ENCODE measurements at regions not wholly inside any gene's neighbourhood (a gene's known extent, or its start where the extent isn't known, plus 50 kb on each side); places are given as distances from the start of the nearest gene placed in this dataset.

DNA sequence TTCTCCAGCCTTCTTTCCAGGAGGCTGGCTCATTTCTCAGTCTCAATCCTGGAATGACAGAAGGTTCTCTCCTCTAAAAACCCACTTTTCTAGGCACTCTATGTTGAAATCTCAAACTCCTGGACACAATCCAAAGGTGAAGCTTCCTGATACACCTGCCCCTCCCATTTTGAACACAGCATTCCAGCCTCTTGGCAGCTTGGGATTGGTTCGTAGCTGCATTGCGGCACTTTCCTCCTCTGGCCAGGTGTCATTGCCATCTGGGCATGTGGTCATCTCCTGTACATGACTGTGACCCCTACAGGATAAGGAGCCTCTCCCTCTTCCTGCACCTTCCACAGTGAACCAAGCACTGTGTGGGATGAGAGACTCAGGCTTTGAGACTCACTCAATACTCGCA is 230.2 kb upstream of the B3GAT1 start:
- Histone ChIP-seq H3K36me3 (ENCODE audit: control insufficient read depth in 1 of 2, insufficient read depth in 2 of 2, low read length in 2 of 2) (no peaks in the 10 kb centered on the region), H3K9me3 (ENCODE audit: control insufficient read depth in 1 of 2, low read length in 2 of 2) (no peaks in the 10 kb centered on the region), H3K4me1 (ENCODE audit: control insufficient read depth in 1 of 2, insufficient read depth in 2 of 2, low read length in 2 of 2) (peaks cover 0 to 20% of the 10 kb centered on the region in 2 donors), H3K27ac (ENCODE audit: low read length) (no peak overlapping the region), H3K27me3 (ENCODE audit: low read depth, low read length) (no peaks in the 10 kb centered on the region), H3K4me3 (ENCODE audit: low read depth in 1 of 2, low read length in 2 of 2) (no peak overlapping the region)

GRCh38 chr11:134640971-134641968 is 229.2 kb upstream of the B3GAT1 start:
- no peaks in the 10 kb centered on the region for H3K9me3 ChIP-seq (ENCODE audit: control insufficient read depth in 1 of 2, low read length in 2 of 2)
- no peak overlapping the region for H3K27ac ChIP-seq (ENCODE audit: low read length)
- H3K4me3 ChIP-seq (ENCODE audit: low read depth in 1 of 2, low read length in 2 of 2), result no peak overlapping the region
- no peaks in the 10 kb centered on the region for H3K36me3 ChIP-seq (ENCODE audit: control insufficient read depth in 1 of 2, insufficient read depth in 2 of 2, low read length in 2 of 2)
- H3K27me3 ChIP-seq (ENCODE audit: low read depth, low read length), result no peaks in the 10 kb centered on the region
- H3K4me1 ChIP-seq (ENCODE audit: control insufficient read depth in 1 of 2, insufficient read depth in 2 of 2, low read length in 2 of 2), result peaks cover 0 to 20% of the 10 kb centered on the region in 2 donors

DNA sequence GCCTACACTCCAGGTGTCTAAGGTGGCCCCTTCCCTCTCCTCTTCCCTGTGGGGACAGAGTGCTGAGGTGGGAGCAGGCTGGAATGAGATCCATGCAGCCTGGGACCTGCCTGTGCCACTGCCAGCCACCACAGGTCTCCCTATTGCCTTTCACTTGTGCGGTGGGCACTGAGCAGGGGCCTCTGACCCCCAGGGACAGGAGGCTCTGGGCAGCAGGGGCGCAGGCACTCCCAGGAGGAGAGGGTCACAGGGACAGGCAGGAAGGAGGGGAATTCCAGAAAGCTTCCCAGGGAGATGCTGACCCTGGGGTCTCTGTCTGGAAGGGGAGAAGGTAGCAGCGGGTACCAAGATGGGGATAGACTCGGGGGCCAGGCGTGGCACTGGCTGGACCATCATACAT is 228.5 kb upstream of the B3GAT1 start:
- H3K36me3 ChIP-seq (ENCODE audit: control insufficient read depth in 1 of 2, insufficient read depth in 2 of 2, low read length in 2 of 2), result no peaks in the 10 kb centered on the region
- H3K27ac ChIP-seq (ENCODE audit: low read length), result no peak overlapping the region
- peaks cover 0 to 20% of the 10 kb centered on the region in 2 donors for H3K4me1 ChIP-seq (ENCODE audit: control insufficient read depth in 1 of 2, insufficient read depth in 2 of 2, low read length in 2 of 2)
- H3K9me3 ChIP-seq (ENCODE audit: control insufficient read depth in 1 of 2, low read length in 2 of 2), result no peaks in the 10 kb centered on the region
- no peak overlapping the region for H3K4me3 ChIP-seq (ENCODE audit: low read depth in 1 of 2, low read length in 2 of 2)
- no peaks in the 10 kb centered on the region for H3K27me3 ChIP-seq (ENCODE audit: low read depth, low read length)

GRCh38 chr11:134639586-134640330 is 227.7 kb upstream of the B3GAT1 start:
- Histone ChIP-seq H3K4me3 (ENCODE audit: low read depth in 1 of 2, low read length in 2 of 2) (no peak overlapping the region), H3K4me1 (ENCODE audit: control insufficient read depth in 1 of 2, insufficient read depth in 2 of 2, low read length in 2 of 2) (peaks cover 0 to 19% of the 10 kb centered on the region in 2 donors), H3K36me3 (ENCODE audit: control insufficient read depth in 1 of 2, insufficient read depth in 2 of 2, low read length in 2 of 2) (no peaks in the 10 kb centered on the region), H3K9me3 (ENCODE audit: control insufficient read depth in 1 of 2, low read length in 2 of 2) (no peaks in the 10 kb centered on the region), H3K27ac (ENCODE audit: low read length) (no peak overlapping the region), H3K27me3 (ENCODE audit: low read depth, low read length) (no peaks in the 10 kb centered on the region)

- Histone ChIP-seq H3K9me3 (ENCODE audit: control insufficient read depth in 1 of 2, low read length in 2 of 2) (no peaks in the 10 kb centered on the region), H3K4me3 (ENCODE audit: low read depth in 1 of 2, low read length in 2 of 2) (no peak overlapping the region), H3K4me1 (ENCODE audit: control insufficient read depth in 1 of 2, insufficient read depth in 2 of 2, low read length in 2 of 2) (peaks cover 0 to 12% of the 10 kb centered on the region in 2 donors), H3K27ac (ENCODE audit: low read length) (no peak overlapping the region), H3K36me3 (ENCODE audit: control insufficient read depth in 1 of 2, insufficient read depth in 2 of 2, low read length in 2 of 2) (no peaks in the 10 kb centered on the region), H3K27me3 (ENCODE audit: low read depth, low read length) (no peaks in the 10 kb centered on the region)
Observed at GRCh38 chr11:134638796-134639430, 226.9 kb upstream of the B3GAT1 start.

DNA sequence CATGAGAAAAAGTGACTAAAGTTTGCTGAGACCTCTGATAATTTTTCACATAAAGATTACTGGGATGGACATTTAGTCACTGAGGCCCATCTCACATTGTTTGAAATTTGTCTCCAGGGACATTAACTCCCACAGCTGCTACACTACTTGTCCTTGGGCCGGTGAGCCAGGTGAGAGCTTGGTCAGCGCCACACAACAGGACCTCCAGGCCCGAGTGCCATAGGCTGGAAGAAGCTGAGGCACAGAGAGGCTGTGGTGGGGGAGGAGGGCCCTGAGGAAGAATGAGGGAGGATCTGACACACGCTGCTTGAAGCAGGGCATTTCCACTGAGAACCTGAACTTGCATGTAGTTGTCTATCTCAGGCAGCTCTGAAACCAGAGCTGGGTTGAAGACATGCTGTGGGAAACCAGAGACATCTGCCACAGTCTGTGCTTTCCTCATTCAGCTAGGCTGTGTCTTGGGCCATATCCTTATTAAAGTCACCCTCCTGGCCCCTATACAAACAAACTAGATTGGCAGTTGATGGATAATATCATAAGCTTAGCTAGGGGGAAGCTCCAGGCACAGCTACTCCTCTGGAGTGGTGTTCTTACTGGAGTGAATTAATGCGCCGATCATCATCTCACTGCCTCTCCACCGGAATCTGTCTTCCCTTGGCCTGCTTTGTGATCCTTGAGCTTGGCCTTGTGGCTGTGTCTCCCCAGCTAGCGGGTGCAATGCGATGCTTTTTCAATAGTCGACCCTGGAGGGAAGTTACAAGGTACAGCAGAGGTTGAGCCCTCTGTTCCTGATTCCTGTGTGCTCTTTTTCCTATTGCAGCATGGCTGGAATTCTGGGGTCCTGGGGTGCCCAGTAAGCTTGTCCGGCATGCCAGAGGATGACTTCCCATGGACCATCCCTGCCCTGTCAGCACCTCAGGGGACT is 225.3 kb upstream of the B3GAT1 start:
- Histone ChIP-seq H3K27me3 (ENCODE audit: low read depth, low read length) (no peaks in the 10 kb centered on the region), H3K36me3 (ENCODE audit: control insufficient read depth in 1 of 2, insufficient read depth in 2 of 2, low read length in 2 of 2) (no peaks in the 10 kb centered on the region), H3K4me3 (ENCODE audit: low read depth in 1 of 2, low read length in 2 of 2) (no peak overlapping the region), H3K27ac (ENCODE audit: low read length) (no peak overlapping the region), H3K4me1 (ENCODE audit: control insufficient read depth in 1 of 2, insufficient read depth in 2 of 2, low read length in 2 of 2) (no peaks in the 10 kb centered on the region), H3K9me3 (ENCODE audit: control insufficient read depth in 1 of 2, low read length in 2 of 2) (no peaks in the 10 kb centered on the region)

- H3K4me3 ChIP-seq (ENCODE audit: low read depth in 1 of 2, low read length in 2 of 2), result no peak overlapping the region
Observed at GRCh38 chr11:134636071-134636470, 224.0 kb upstream of the B3GAT1 start.

DNA sequence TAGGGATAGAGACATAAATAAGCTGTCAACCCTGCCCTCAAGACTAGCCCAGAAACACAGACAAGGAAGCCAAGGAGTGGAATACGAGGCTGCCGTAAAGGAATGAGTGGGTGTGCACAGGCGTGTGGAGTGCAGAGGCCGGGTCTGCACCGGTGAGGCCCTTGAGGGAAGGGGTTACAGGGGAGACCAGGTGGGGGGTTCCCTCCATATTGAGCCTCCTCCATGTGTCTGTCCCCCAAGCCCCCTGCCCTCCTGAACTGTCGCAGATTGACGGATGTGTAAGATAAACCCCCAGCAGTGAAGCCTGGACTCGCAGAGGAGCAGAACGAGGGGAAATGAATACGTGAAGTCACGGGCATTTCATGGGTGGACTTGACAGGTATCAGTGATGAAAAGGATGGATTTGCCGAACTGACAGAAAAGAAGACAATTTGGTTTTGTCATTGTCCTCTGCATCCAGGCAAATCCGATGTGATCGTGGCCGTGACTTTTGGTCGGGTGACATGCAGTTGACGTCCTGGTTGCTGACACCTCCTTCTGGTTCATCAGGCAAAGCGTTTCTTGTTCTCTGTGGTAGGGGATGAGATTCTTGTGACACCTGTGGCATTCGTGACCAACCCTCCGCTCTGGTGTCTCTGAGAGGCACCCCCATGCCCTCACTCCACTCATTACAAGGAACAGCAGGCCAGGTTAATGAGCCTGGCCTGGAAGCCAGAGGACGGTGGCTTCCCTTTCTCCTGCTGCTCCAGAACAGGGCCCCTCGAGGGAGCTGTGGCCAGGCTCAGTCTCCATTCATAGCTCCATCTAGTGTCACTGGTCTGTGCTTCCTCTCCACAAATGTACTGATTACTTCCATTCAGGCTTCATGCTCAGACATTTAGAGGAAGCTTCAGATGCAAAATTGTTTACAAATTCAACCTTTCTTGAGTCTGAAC is 223.1 kb upstream of the B3GAT1 start:
- no peaks in the 10 kb centered on the region for H3K9me3 ChIP-seq (ENCODE audit: control insufficient read depth in 1 of 2, low read length in 2 of 2)
- no peaks in the 10 kb centered on the region for H3K4me1 ChIP-seq (ENCODE audit: control insufficient read depth in 1 of 2, insufficient read depth in 2 of 2, low read length in 2 of 2)
- H3K27me3 ChIP-seq (ENCODE audit: low read depth, low read length), result no peaks in the 10 kb centered on the region
- H3K4me3 ChIP-seq (ENCODE audit: low read depth in 1 of 2, low read length in 2 of 2), result no peak overlapping the region
- no peak overlapping the region for H3K27ac ChIP-seq (ENCODE audit: low read length)
- no peaks in the 10 kb centered on the region for H3K36me3 ChIP-seq (ENCODE audit: control insufficient read depth in 1 of 2, insufficient read depth in 2 of 2, low read length in 2 of 2)

More at GRCh38 chr11:134636071-134636470, 224.0 kb upstream of the B3GAT1 start:
- Histone ChIP-seq H3K27me3 (ENCODE audit: low read depth, low read length) (no peaks in the 10 kb centered on the region), H3K36me3 (ENCODE audit: control insufficient read depth in 1 of 2, insufficient read depth in 2 of 2, low read length in 2 of 2) (no peaks in the 10 kb centered on the region), H3K4me1 (ENCODE audit: control insufficient read depth in 1 of 2, insufficient read depth in 2 of 2, low read length in 2 of 2) (no peaks in the 10 kb centered on the region), H3K27ac (ENCODE audit: low read length) (no peak overlapping the region), H3K9me3 (ENCODE audit: control insufficient read depth in 1 of 2, low read length in 2 of 2) (no peaks in the 10 kb centered on the region)

GRCh38 chr11:134633276-134633675 is 221.2 kb upstream of the B3GAT1 start:
- Histone ChIP-seq H3K4me3 (ENCODE audit: low read depth in 1 of 2, low read length in 2 of 2) (no peak overlapping the region), H3K9me3 (ENCODE audit: control insufficient read depth in 1 of 2, low read length in 2 of 2) (no peaks in the 10 kb centered on the region), H3K4me1 (ENCODE audit: control insufficient read depth in 1 of 2, insufficient read depth in 2 of 2, low read length in 2 of 2) (no peaks in the 10 kb centered on the region), H3K36me3 (ENCODE audit: control insufficient read depth in 1 of 2, insufficient read depth in 2 of 2, low read length in 2 of 2) (no peaks in the 10 kb centered on the region), H3K27me3 (ENCODE audit: low read depth, low read length) (no peaks in the 10 kb centered on the region), H3K27ac (ENCODE audit: low read length) (no peak overlapping the region)
